IMR-90 (cell line): ENCODE measurements at regions not wholly inside any gene's neighbourhood (a gene's known extent, or its start where the extent isn't known, plus 50 kb on each side); places are given as distances from the start of the nearest gene placed in this dataset.

ENCODE experiments used
- ATAC-seq: fragments of 200-7000 bp; cut with Tn5 transposase; 2 replicates; pipeline ENCODE4 v1.9.1; 2020; ENCODE audit warnings: low read depth, mild to moderate bottlenecking, moderate library complexity
- BruUV-seq: library from RNA; stranded (reverse); fragments of 400-500 nt; replicated peaks from 2 replicates; lab custom pipeline; 2021; lab: Mats Ljungman, UMichigan
- CTCF ChIA-PET: fragments of 300-600 bp; formaldehyde crosslinking; extraction: SDS; loops from one replicate; lab custom pipeline; 2021; ENCODE audit warnings: antibody characterized with exemption; lab: Yijun Ruan, JAX
- POLR2A ChIA-PET: fragments of 300-600 bp; sonication (Branson Sonifier 250); formaldehyde crosslinking; loops from one replicate; lab custom pipeline; 2022; ENCODE audit warnings: antibody characterized with exemption; ENCODE audit not compliant: unreplicated experiment; lab: Charles Lee
- DNase-seq: peaks from one replicate; pipeline ENCODE4 v3.0.0; 2013
- H2AFZ ChIP-seq: replicated peaks from 2 replicates; pipeline ENCODE3; 2013; ENCODE audit warnings: low read length, mild to moderate bottlenecking; ENCODE audit not compliant: poor library complexity
- H2AK5ac ChIP-seq: 2 replicates; pipeline ENCODE4 v1.6.1; 2013; ENCODE audit warnings: low read depth, low read length, inconsistent platforms
- H2AK9ac ChIP-seq: replicated peaks from 2 replicates; pipeline ENCODE3; 2013; ENCODE audit warnings: mild to moderate bottlenecking, low read depth, low read length, moderate library complexity; ENCODE audit not compliant: poor library complexity
- H2BK120ac ChIP-seq: 2 replicates; pipeline ENCODE4 v1.6.1; 2013; ENCODE audit warnings: low read depth, low read length, inconsistent platforms
- H2BK15ac ChIP-seq: 3 replicates; pipeline ENCODE4 v1.6.1; 2013; ENCODE audit warnings: low read depth, low read length, inconsistent platforms
- H2BK20ac ChIP-seq: 2 replicates; pipeline ENCODE4 v1.6.1; 2013; ENCODE audit warnings: low read depth, mild to moderate bottlenecking, inconsistent platforms, low read length, moderate library complexity
- H2BK5ac ChIP-seq: 2 replicates; pipeline ENCODE4 v1.6.1; 2013; ENCODE audit warnings: mild to moderate bottlenecking, low read depth, low read length, inconsistent platforms; ENCODE audit not compliant: poor library complexity, severe bottlenecking
- H3K14ac ChIP-seq: replicated peaks from 2 replicates; pipeline ENCODE4 v1.6.1; 2013; ENCODE audit warnings: low read depth, low read length, inconsistent platforms
- H3K18ac ChIP-seq: 2 replicates; pipeline ENCODE4 v1.6.1; 2013; ENCODE audit warnings: low read depth, low read length, control low read depth
- H3K23ac ChIP-seq: 2 replicates; pipeline ENCODE4 v1.6.1; 2013; ENCODE audit warnings: low read depth, low read length, inconsistent platforms
- H3K27ac ChIP-seq: 2 replicates; pipeline ENCODE4 v1.5.1; 2013; ENCODE audit warnings: mild to moderate bottlenecking, control low read depth, low read length; ENCODE audit not compliant: insufficient read depth
- H3K27me3 ChIP-seq: 2 replicates; pipeline ENCODE4 v1.6.1; 2013; ENCODE audit warnings: low read length; ENCODE audit not compliant: control insufficient read depth, insufficient read depth
- H3K36me3 ChIP-seq: 2 replicates; pipeline ENCODE4 v1.6.1; 2013; ENCODE audit warnings: low read length, mixed read lengths; ENCODE audit not compliant: control insufficient read depth, insufficient read depth
- H3K4ac ChIP-seq: 2 replicates; pipeline ENCODE4 v1.6.1; 2013; ENCODE audit warnings: low read depth, low read length, inconsistent platforms
- H3K4me1 ChIP-seq: 2 replicates; pipeline ENCODE4 v1.6.1; 2013; ENCODE audit warnings: low read length, mixed read lengths; ENCODE audit not compliant: control insufficient read depth, insufficient read depth
- H3K4me2 ChIP-seq: 2 replicates; pipeline ENCODE4 v1.6.1; 2013; ENCODE audit warnings: low read depth, mild to moderate bottlenecking, control low read depth, low read length, moderate library complexity
- H3K4me3 ChIP-seq: 2 replicates; pipeline ENCODE4 v1.5.1; 2013; ENCODE audit warnings: low read depth, mild to moderate bottlenecking, control low read depth, low read length, moderate library complexity; ENCODE audit not compliant: insufficient read depth
- H3K56ac ChIP-seq: 2 replicates; pipeline ENCODE4 v1.6.1; 2013; ENCODE audit warnings: low read length, inconsistent platforms; ENCODE audit not compliant: insufficient read depth; ENCODE audit errors: extremely low read depth
- H3K79me1 ChIP-seq, 2 experiments: 2 replicates each; pipeline ENCODE4 v1.6.1; 2013; ENCODE audit warnings: low read length in 2 of 2, inconsistent platforms in 1 of 2, low read depth in 1 of 2
- H3K9ac ChIP-seq: 2 replicates; pipeline ENCODE4 v1.6.1; 2013; ENCODE audit warnings: low read depth, low read length, control low read depth
- H3K9me1 ChIP-seq: 2 replicates; pipeline ENCODE4 v1.6.1; 2013; ENCODE audit warnings: low read length, inconsistent platforms; ENCODE audit not compliant: insufficient read depth
- H3K9me3 ChIP-seq: 2 replicates; pipeline ENCODE4 v1.6.1; 2013; ENCODE audit warnings: low read length; ENCODE audit not compliant: control insufficient read depth, insufficient read depth
- H4K20me1 ChIP-seq: 2 replicates; pipeline ENCODE4 v1.6.1; 2013; ENCODE audit warnings: low read length, inconsistent platforms; ENCODE audit not compliant: insufficient read depth
- H4K5ac ChIP-seq: 2 replicates; pipeline ENCODE4 v1.6.1; 2013; ENCODE audit warnings: mild to moderate bottlenecking, low read depth, low read length, control low read depth
- H4K8ac ChIP-seq, 2 experiments: 2 replicates each; pipeline ENCODE4 v1.6.1; 2013; ENCODE audit warnings: low read depth in 2 of 2, low read length in 2 of 2, control low read depth in 1 of 2, inconsistent platforms in 1 of 2
- H4K91ac ChIP-seq: 2 replicates; pipeline ENCODE4 v1.6.1; 2013; ENCODE audit warnings: low read depth, low read length, inconsistent platforms; ENCODE audit not compliant: insufficient read depth
- CHD1 ChIP-seq: IDR thresholded peaks from 2 replicates; pipeline ENCODE4 v1.6.1; 2012; ENCODE audit warnings: low read depth, low read length, improper control_type of control experiment
- CTCF ChIP-seq: conservative IDR thresholded peaks from 2 replicates; pipeline ENCODE4 v1.5.1; 2012; ENCODE audit warnings: mild to moderate bottlenecking, low read depth, low read length, improper control_type of control experiment
- ELK1 ChIP-seq: fragments of 150-350 bp; IDR thresholded peaks from 2 replicates; pipeline ENCODE4 v1.6.1; 2016; ENCODE audit warnings: low read depth, mild to moderate bottlenecking, low read length, moderate library complexity, borderline replicate concordance
- FOS ChIP-seq: fragments of 150-350 bp; IDR thresholded peaks from 2 replicates; pipeline ENCODE4 v1.6.1; 2016; ENCODE audit warnings: low read depth, low read length
- MAFK ChIP-seq: IDR thresholded peaks from 2 replicates; pipeline ENCODE4 v1.6.1; 2012; ENCODE audit warnings: low read depth, low read length, improper control_type of control experiment
- MAZ ChIP-seq: IDR thresholded peaks from 2 replicates; pipeline ENCODE4 v1.6.1; 2012; ENCODE audit warnings: low read depth, mild to moderate bottlenecking, low read length, improper control_type of control experiment, moderate library complexity, borderline replicate concordance
- RCOR1 ChIP-seq: IDR thresholded peaks from 2 replicates; pipeline ENCODE4 v1.6.1; 2012; ENCODE audit warnings: mild to moderate bottlenecking, low read length, improper control_type of control experiment; ENCODE audit not compliant: insufficient replicate concordance
- RFX5 ChIP-seq: IDR thresholded peaks from 2 replicates; pipeline ENCODE4 v1.8.0; 2012; ENCODE audit warnings: low read depth, mild to moderate bottlenecking, low read length, moderate library complexity
- SMC3 ChIP-seq: fragments of 150-350 bp; IDR thresholded peaks from 2 replicates; pipeline ENCODE4 v1.6.1; 2016; ENCODE audit warnings: low read depth, mild to moderate bottlenecking, antibody characterized with exemption, low read length, moderate library complexity
- WGBS, 2 experiments: methylation state at CpG; one replicate each; pipeline versions ENCODE4 v1.1.5 to v1.1.7; 2013; ENCODE audit warnings: missing lambda C conversion rate in 2 of 2; ENCODE audit not compliant: insufficient read length in 1 of 2; ENCODE audit errors: extremely low coverage in 2 of 2; 5-methylcytosine and 5-hydroxymethylcytosine counted together
- dilution Hi-C: fragments of 300-500 bp; cut with HindIII; formaldehyde crosslinking; loops from one replicate; pipeline ENCODE4 v1.14.3; 2018; ENCODE audit warnings: low sequenced_read_pairs; ENCODE audit not compliant: unreplicated experiment
- in situ Hi-C: fragments of 300-500 bp; cut with MboI; formaldehyde crosslinking; loops from 3 replicates; pipeline ENCODE4 v1.14.3; 2019; ENCODE audit warnings: low sequenced_read_pairs, inconsistent platforms, mixed read lengths
- intact Hi-C: fragments of 100-400 bp; cut with micrococcal nuclease; formaldehyde crosslinking; loops from 2 replicates; pipeline ENCODE4 v1.10.0; 2022

GRCh38 chr3:152039887-152040286 lies 166.4 kb downstream of the SUCNR1 start:
- no CpG with 5 or more reads among the region's 1 CpG for WGBS, 2 experiments
- dilution Hi-C loops, result no loop called here

More at GRCh38 chr3:152039887-152040286, 166.4 kb downstream of the SUCNR1 start:
- no peak overlapping the region for H3K4me3 ChIP-seq
- no peak overlapping the region for H4K5ac ChIP-seq
- H4K91ac ChIP-seq, result no peak overlapping the region
- no TSS peak for BruUV-seq
- intact Hi-C loops, result no loop called here
- H2BK120ac ChIP-seq, result no peak overlapping the region
- no peak overlapping the region for H3K18ac ChIP-seq
- no peak overlapping the region for H3K4me2 ChIP-seq
- H2BK5ac ChIP-seq, result no peak overlapping the region
- no peak overlapping the region for H2AK5ac ChIP-seq
- no peak overlapping the region for H3K9ac ChIP-seq
- ATAC-seq (no peak), DNase-seq (no peak)
- H2BK20ac ChIP-seq, result no peak overlapping the region
- H2BK15ac ChIP-seq, result no peak overlapping the region
- no peak overlapping the region for H2AFZ ChIP-seq
- in situ Hi-C loops, result no loop called here
- H4K20me1 ChIP-seq, result no peaks in the 10 kb centered on the region
- no peak overlapping the region for H3K23ac ChIP-seq
- no peaks in the 10 kb centered on the region for H3K36me3 ChIP-seq
- no peak overlapping the region for H2AK9ac ChIP-seq
- H3K27ac ChIP-seq, result no peak overlapping the region
- no peak overlapping the region for H3K56ac ChIP-seq
- CTCF ChIA-PET, result no interaction called here
- H3K9me1 ChIP-seq, result no peaks in the 10 kb centered on the region
- H3K4me1 ChIP-seq, result no peaks in the 10 kb centered on the region
- H4K8ac ChIP-seq, result no peak overlapping the region
- no peak overlapping the region for H3K14ac ChIP-seq
- no peak overlapping the region for H3K4ac ChIP-seq
- H3K27me3 ChIP-seq, result no peaks in the 10 kb centered on the region
- H3K79me1 ChIP-seq, result no peaks in the 10 kb centered on the region
- POLR2A ChIA-PET, result no interaction called here
- TF ChIP-seq FOS, result no peak
- no peak for TF ChIP-seq MAZ
- TF ChIP-seq RCOR1, result no peak
- no peak for TF ChIP-seq CTCF
- TF ChIP-seq RFX5, result no peak
- TF ChIP-seq CHD1, result no peak
- no peak for TF ChIP-seq SMC3
- no peak for TF ChIP-seq MAFK
- TF ChIP-seq ELK1, result no peak
- no peaks in the 10 kb centered on the region; the same call in 1 of the 2 replicates for H3K9me3 ChIP-seq
